ENCODE measurements at regions not wholly inside any gene's neighbourhood (a gene's known extent, or its start where the extent isn't known, plus 50 kb on each side); places are given as distances from the start of the nearest gene placed in this dataset.

DNA sequence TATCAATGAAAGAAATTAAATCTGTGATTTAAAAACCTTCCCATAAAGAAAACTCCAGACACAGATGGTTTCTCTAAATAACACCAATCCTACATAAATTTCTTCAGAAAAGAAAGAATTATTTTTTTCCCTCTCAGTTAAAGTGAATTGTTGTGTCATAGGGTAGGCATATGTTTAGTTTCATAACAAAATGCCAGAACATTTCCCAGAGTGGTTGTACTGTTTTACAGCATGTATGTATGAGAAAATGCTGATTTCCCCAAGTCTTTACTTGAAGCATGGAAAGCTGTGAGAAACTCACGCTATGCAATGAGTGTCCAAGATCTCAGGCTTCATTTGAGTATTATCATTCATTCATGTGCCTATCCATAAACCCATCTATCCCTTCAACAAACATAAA, 582.5 kb downstream of the ELAVL2 start:
- no peak for DNase-seq (ENCODE audit: low read depth)
- H3K4me3 ChIP-seq (ENCODE audit: low read depth, low read length), result no peak overlapping the region
- TF ChIP-seq, protein P1, sequence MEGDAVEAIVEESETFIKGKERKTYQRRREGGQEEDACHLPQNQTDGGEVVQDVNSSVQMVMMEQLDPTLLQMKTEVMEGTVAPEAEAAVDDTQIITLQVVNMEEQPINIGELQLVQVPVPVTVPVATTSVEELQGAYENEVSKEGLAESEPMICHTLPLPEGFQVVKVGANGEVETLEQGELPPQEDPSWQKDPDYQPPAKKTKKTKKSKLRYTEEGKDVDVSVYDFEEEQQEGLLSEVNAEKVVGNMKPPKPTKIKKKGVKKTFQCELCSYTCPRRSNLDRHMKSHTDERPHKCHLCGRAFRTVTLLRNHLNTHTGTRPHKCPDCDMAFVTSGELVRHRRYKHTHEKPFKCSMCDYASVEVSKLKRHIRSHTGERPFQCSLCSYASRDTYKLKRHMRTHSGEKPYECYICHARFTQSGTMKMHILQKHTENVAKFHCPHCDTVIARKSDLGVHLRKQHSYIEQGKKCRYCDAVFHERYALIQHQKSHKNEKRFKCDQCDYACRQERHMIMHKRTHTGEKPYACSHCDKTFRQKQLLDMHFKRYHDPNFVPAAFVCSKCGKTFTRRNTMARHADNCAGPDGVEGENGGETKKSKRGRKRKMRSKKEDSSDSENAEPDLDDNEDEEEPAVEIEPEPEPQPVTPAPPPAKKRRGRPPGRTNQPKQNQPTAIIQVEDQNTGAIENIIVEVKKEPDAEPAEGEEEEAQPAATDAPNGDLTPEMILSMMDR (IDR thresholded peaks at IDR 0.05; ENCODE audit: insufficient read depth, low read length), result no peak

DNA sequence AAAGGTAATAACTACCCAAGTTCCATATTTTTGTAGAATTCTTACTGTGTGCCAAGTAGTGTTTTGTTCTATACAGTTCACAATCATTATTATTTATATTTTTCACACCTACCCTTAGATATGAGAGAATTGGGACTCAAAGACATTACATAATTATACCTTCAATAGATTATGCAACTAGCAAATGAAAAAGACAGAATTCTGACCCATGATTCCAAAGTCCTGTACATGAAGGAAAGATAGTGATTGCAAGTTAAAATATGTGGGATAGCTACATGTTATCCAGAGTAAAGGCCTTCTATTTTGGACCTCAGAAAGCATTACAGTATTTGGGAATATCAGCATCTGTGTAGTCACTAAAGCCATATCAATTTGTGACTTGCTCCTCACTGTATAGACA, 581.0 kb downstream of the ELAVL2 start:
- H3K4me3 ChIP-seq (ENCODE audit: low read depth, low read length), result no peak overlapping the region
- TF ChIP-seq, protein P1 (IDR thresholded peaks at IDR 0.05; ENCODE audit: insufficient read depth, low read length), result no peak
- no peak for DNase-seq (ENCODE audit: low read depth)

DNA sequence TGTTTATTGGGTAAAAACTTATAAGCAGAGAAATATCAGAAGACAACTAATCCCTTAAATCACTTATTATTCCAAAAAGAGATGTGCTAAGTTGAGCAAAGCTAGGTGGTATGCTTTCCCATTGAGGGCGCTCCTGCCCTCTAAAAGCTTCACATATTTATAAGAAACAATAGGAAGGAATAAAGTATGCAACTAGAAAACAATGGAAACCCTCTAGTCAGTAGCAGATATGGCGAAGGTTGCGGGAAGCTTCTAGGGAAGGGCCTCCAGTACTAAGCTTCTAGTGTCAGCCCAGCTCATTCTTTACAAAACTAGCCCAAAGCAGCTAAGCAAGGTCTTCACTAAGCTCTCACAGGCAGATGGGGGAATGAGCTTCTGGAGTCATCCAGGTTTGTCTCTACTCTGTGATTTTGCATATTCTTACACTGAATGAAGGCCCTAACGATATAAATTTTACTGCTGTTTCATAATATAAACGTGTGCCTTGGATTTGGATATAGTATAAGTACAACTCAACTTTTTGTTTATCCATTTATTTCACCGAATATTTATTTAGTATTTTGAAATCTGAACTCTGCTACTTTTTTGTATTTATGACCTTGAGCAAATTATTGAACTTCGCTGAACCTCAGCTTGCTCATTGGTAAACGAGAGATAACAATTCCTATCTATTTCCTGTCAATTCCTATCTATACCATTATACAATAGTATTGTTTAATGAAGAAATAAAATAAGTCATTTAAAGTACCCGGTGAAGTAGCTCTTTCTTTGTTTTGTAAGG, 571.4 kb downstream of the ELAVL2 start:
- DNase-seq (ENCODE audit: low read depth), result no peak
- no peak overlapping the region for H3K4me3 ChIP-seq (ENCODE audit: low read depth, low read length)
- TF ChIP-seq, protein P1 (IDR thresholded peaks at IDR 0.05; ENCODE audit: insufficient read depth, low read length), result no peak

DNA sequence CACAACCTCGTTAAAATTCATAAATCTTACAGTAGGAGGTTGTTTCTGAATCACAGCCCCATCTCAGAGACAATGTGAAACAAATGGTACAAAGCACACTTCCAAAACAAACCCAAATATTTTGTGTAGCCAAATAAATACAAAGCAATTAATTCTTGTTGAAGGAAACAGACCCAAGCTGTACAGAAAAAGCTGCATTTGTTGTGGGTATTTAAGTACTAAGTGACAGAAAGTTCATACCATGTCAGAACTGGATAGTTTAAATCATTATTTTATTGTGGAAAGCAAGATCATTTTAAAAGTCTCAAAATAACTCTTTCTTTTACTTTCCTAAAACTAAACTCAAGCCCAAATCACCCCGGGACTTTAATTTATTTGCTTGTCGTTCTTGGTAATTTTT, 570.7 kb downstream of the ELAVL2 start:
- no peak for DNase-seq (ENCODE audit: low read depth)
- no peak overlapping the region for H3K4me3 ChIP-seq (ENCODE audit: low read depth, low read length)

DNA sequence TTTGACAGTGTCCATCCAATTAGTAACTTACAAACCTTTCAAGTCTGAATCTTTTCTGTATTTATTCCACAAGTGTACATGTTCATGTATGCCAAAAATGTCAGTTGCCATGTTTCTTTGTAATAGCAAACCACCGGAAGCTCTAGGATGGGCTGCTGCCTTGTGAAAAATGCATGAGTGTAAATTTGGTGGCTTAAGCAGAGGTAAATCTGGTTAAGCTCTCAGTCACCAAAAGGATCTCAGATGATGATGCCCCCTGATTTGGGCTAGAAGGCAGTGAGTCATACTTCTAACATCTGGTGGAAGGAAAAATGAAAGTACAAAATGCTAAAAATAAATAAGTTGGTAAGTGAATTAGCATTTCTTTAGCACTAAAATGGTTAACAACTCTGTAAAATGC, 567.5 kb downstream of the ELAVL2 start:
- no peak for DNase-seq (ENCODE audit: low read depth)
- H3K4me3 ChIP-seq (ENCODE audit: low read depth, low read length), result no peak overlapping the region
- TF ChIP-seq, protein P1 (IDR thresholded peaks at IDR 0.05; ENCODE audit: insufficient read depth, low read length), result no peak

More for the DNA sequence above, 570.7 kb downstream of the ELAVL2 start:
- TF ChIP-seq, protein P1 (IDR thresholded peaks at IDR 0.05; ENCODE audit: insufficient read depth, low read length), result no peak

DNA sequence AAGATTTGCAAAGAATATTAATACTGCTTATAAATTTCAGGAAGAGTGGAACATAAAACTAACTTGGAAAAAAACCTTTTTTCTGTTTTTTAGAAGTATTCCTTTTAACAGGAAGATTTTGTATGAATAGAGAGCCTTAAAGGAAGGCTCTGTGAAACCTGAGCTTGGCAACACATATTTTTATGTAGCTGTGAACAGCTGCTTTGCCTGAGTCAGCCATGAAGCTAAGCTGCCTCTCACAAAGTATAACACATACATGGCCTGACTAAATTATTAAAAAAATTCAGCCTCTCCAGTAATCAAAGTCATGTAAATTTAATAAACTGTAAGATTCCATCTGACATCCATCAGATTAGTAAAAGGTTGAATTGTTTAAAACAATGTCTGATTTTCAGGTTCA, 547.5 kb downstream of the ELAVL2 start:
- no peak overlapping the region for H3K4me3 ChIP-seq (ENCODE audit: low read depth, low read length)
- TF ChIP-seq, protein P1 (IDR thresholded peaks at IDR 0.05; ENCODE audit: insufficient read depth, low read length), result no peak
- DNase-seq (ENCODE audit: low read depth), result no peak

DNA sequence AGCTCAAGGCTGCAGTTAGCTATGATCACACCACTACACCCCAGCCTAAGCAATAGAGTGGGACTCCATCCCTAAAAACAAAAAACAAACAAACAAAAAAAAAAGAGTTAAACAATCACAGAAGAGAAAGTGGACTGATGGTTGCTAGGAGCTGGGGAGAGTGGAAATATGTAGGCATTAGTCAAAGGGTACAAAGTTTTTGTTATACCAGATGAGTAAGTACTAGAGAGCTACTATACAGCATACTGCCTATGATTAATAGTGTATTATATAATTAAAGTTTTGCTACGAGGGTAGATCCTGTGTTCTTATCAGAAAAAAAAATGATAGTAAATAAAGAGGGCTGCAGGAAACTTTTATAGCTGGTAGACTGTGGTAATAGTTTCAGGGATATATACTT, 538.6 kb downstream of the ELAVL2 start:
- H3K4me3 ChIP-seq (ENCODE audit: low read depth, low read length), result no peak overlapping the region
- DNase-seq (ENCODE audit: low read depth), result no peak
- TF ChIP-seq, protein P1 (IDR thresholded peaks at IDR 0.05; ENCODE audit: insufficient read depth, low read length), result no peak

All from fibroblast of the aortic adventitia (primary cell).